Head of caudate nucleus (tissue), 42 donors: ENCODE measurements at regions not wholly inside any gene's neighbourhood (a gene's known extent, or its start where the extent isn't known, plus 50 kb on each side); places are given as distances from the start of the nearest gene placed in this dataset.

Source experiments
- DNase-seq, 42 donors: peaks; one replicate each; pipeline versions ENCODE4 v3.0.0 to v3.0.0-alpha.2; 2020 to 2021; ENCODE audit warnings: mixed read lengths in 7 of 42
- intact Hi-C: fragments of 100-400 bp; cut with DNase I; formaldehyde crosslinking; loops from one replicate; pipeline ENCODE4 v1.15.0; 2022

GRCh38 chr21:19807201-19807600, 1191.0 kb upstream of the NCAM2 start:
- intact Hi-C loops = no loop called here
- no peak for DNase-seq

DNA sequence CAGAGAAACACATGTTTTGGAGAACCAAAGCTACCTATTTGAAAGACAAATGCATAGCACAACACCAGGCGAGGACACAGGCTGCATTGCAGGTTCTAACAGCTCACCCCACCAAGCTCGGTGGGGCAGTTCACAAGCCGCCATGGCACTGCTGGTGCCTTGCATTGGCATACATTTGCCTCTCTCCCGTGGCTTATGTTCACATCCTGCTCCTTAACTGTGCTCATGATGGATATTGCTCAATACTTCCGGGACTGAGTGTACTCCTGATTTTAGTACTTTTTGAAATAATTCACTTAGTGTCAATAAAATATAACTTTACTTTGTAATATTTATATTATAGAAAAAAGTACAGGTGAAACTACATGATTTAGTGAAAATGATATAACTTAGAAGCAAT, 1187.4 kb upstream of the NCAM2 start:
- intact Hi-C loops = no loop called here
- DNase-seq = no peak

GRCh38 chr21:19830446-19830845, 1167.8 kb upstream of the NCAM2 start:
- intact Hi-C loops = no loop called here
- DNase-seq = no peak

DNA sequence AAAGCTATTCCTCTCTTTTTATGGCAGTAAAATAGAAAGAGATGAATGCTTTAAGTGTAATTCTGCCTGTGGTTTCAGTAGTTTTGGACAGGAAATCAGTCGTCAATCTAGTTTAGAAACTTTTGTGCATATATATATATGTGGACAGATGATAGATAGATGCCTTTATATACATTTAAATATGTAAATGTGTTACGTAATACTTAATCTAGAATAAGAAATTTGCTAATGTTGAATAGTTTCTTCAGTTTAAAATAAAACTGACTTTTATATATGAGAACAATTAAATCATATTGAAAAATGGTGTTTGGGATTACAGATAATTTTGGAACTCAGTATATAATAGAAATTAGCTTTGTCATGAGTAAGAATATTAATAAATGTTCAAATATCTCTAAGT, 1165.7 kb upstream of the NCAM2 start:
- intact Hi-C loops = no loop called here
- DNase-seq = no peak

DNA sequence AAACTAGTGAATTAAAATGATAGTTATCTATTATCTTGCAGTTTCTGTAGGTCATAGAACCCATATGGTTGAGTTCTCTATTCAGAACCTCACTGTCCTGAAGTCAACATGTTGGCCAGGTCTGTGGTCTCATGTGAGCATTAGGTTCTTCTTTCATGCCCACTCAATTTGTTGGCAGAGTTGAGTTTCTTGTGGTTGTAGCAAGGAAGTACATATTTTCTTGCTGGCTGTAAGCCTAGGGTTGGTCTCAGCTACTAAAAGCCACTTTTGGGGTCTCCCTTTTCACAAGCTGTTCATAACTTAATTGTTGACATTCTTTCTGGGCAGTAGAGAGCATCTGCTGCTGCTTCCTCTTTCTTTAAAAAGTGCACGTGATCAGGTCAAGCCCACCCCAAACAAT, 1165.1 kb upstream of the NCAM2 start:
- intact Hi-C loops = no loop called here
- DNase-seq = no peak

- intact Hi-C loops = no loop called here
- DNase-seq = no peak
Measured at GRCh38 chr21:19842601-19843000, 1155.6 kb upstream of the NCAM2 start.

- intact Hi-C loops = no loop called here
- no peak for DNase-seq
Measured at GRCh38 chr21:19844334-19844733, 1153.9 kb upstream of the NCAM2 start.

DNA sequence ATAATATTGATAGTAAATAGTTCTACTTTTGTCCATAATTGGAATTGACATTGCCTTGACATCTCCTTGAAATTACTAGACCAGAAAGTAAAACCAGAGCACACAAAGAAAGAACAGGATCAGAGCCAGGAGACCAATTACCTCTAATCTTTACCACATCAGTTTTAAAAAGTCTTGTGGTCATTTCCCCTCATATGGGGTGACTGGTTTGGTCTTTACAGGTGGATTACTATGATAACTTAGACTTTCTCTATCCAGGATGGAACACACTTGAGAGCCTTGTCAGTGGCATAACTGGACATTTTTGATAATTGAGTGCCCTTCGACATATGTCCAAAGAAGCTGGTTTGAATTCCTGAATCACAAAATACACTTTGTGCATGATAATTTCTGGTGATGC, 1148.1 kb upstream of the NCAM2 start:
- intact Hi-C loops = no loop called here
- no peak for DNase-seq

DNA sequence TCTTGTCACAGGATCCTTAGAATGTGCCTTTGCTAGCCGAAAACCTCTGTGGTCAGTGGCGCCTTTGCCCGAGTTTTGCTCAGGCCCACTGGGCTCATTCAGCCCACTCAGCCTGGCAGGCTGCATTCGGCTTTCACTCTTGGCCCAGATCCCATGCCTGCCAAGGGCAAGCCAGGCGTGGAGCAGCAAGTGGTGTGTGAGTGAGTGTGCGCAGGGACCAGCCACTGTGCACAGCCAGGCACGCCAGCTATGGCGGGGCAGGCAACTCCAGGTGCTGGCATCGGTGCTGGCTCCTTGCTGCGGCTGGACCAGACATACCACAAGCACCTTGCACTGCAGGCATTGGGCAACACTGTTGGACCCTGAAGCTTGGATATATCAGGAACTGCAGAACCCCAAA, 1145.1 kb upstream of the NCAM2 start:
- no peak for DNase-seq
- intact Hi-C loops = no loop called here

DNA sequence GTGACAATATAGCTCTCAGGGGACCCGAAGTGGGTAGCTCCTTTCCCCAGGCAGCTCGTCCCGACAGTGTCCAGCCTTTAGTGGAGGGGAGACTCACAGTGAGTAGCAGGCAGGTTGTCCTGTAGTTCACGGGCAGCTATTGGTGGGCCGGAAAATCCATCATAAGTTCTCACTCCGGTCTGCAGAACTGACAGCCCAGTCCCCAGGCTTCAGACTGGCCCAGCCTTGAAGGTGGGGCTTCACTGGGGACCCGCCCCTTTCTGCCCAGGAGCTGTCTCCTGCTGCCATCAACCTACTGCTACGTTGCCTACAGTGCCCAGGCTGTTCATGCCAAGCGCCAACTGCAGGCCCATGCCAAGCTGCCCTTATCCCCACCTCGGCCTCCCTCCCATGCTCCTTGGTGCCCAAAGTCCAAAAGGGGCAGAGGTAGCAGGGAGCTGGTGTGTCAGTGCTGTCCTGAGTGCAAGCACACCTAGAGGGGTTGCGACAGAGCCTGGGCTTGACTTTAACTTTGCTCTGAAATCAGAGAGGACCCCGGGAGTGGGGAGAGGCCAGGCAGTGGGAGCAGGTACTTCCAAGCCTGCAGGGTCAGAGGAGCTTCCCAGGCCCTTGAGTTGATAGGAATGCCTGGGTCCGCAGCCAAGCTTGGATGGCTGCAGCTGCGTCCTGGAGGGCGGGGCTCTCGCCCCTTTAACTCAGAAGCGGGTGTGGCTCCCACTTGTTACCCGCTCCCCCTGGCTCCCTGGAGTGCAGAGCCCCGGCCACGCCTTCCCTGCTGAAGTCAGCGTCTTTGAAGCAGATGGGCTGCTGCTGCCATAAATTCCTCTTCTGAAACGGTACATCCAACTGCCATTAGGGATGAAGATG, 1144.3 kb upstream of the NCAM2 start:
- no peak for DNase-seq
- intact Hi-C loops = no loop called here

DNA sequence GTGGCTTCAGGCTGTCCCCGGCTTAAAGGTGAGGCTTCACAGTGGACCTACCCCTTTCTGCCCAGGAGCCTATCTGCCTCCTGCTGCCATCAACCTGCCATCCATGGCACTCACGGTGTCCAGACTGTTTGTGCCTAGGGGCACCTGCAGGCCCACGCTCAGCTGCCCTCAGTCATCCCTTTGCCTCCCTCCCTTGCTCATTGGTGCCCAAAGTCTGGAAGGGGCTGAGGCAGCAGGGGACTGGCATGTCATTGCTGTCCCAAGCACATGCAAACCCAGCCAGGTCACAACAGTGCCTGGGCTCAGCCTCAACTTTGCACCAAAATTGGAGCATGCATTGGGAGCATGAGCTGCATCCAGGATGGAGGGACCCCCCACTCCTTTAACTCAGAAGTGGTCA, 1142.7 kb upstream of the NCAM2 start:
- DNase-seq = no peak
- intact Hi-C loops = no loop called here

DNA sequence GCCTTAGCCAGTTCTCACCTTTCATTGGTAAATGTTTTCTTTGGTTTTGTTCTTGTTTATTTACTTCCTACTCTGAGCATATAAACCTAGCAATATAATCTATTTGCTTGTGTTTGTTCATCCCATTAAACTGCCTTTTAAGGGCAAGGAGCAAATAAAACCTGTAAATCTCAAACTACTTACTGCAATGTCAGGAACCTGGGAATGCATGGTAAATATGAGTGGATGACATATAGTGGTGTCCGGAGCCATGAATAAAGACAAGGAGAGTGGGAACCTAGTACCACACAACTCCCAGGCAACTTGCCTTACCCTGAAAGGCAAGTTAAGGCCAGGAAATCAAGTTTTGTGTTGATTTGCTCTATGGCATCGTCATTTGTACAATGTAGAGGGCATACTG, 1133.7 kb upstream of the NCAM2 start:
- no peak for DNase-seq
- intact Hi-C loops = no loop called here

DNA sequence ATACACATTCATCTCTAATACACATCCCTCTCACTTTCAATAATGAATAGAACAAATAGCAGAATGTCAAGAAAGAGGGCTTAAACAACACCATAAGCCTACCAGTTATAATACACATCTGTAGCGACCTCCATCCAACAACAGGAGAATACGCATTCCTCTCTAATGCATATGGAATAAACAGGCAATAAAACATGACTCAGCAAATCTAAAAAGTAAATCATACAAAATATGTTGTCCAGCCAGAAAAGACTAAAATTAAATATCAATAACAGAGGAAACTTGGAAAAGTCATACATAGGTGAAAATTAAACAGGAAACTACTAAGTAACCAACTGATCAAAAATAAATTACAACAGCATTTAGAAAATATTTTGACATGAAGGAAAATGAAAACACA, 1127.5 kb upstream of the NCAM2 start:
- no peak for DNase-seq
- intact Hi-C loops = no loop called here

DNA sequence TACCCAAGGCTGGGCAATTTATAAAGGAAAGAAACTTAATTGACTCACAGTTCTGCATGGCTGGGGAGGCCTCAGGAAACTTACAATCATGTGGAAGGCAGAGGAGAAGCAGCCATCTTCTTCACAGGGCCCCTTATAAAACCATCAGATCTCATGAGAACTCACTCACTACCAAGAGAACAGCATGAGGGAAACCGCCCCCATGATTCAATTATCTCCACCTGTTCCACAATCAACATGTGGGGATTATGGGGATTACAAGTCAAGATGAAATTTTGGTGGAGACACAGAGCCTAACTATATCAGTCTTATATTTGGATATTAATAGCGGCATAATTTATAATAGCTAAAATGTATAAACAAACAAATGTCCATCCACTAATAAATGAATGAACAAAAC, 1123.7 kb upstream of the NCAM2 start:
- intact Hi-C loops = no loop called here
- DNase-seq = no peak

GRCh38 chr21:19878133-19878532, 1120.1 kb upstream of the NCAM2 start:
- intact Hi-C loops = no loop called here
- DNase-seq = no peak

GRCh38 chr21:19899645-19900044, 1098.6 kb upstream of the NCAM2 start:
- intact Hi-C loops = no loop called here
- no peak for DNase-seq

GRCh38 chr21:19900149-19900548, 1098.1 kb upstream of the NCAM2 start:
- intact Hi-C loops = no loop called here
- no peak for DNase-seq

- intact Hi-C loops = no loop called here
- no peak for DNase-seq
Measured at GRCh38 chr21:19908390-19908789, 1089.8 kb upstream of the NCAM2 start.

DNA sequence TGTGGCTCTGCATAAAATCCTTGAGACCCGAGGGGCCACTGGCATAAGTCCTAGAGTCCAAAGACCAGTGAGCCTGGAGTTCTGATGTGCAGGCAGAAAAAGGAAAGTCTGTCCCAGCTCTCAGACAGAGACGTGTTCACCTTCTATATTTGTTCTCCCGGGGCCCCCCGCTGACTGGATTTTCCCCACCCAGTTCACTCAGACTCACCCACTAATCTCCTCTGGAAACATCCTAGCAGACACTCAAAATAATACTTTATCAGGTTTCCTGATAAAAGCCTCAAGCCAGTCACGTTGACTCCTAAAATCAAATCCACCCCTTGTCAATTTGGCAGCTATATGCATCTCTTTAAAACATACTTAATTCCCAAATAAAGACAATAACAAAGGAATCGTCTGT, 1084.2 kb upstream of the NCAM2 start:
- DNase-seq = no peak
- intact Hi-C loops = no loop called here

DNA sequence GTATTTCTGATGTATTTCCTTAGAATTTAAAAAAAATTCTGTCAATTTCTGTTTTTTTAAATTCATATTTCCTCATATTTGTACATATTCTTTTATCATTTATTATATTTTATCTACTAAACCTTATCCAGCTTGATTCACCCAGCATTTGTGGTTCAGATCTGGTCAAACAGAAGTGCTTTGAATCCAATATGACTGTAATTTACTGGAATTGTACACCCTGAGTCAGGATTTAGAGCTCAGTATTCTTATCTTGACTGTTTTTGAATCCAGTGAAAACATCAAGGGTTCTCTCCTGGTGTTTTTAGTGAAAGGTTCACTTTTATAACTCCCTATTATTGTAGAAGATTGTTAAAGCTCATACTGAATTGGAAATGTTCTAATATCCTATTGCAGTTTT, 1077.0 kb upstream of the NCAM2 start:
- no peak for DNase-seq
- intact Hi-C loops = no loop called here

DNA sequence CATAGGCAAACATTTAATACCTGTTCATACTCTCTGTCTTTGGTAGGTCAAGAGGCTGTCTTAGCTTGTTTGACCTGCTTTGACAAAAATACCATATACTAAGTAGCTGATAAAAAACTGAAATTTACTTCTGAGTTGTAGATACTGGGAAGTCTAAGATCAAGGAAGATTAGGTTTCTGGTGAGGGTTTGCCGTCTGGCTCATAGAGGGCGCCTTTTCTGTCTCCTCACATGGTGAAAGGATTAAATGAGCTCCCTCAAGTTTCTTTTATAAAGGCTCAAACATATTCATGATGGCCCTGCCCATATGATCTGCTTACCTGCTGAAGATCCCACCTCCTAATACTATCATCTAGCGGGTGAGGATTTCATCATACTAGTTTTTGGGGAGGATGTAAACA, 1076.1 kb upstream of the NCAM2 start:
- DNase-seq = no peak

GRCh38 chr21:19935467-19935866, 1062.7 kb upstream of the NCAM2 start:
- DNase-seq = no peak
- intact Hi-C loops = no loop called here

More for the DNA sequence above, 1076.1 kb upstream of the NCAM2 start:
- intact Hi-C loops = no loop called here
